ENCODE measurements at regions not wholly inside any gene's neighbourhood (a gene's known extent, or its start where the extent isn't known, plus 50 kb on each side); places are given as distances from the start of the nearest gene placed in this dataset.

DNA sequence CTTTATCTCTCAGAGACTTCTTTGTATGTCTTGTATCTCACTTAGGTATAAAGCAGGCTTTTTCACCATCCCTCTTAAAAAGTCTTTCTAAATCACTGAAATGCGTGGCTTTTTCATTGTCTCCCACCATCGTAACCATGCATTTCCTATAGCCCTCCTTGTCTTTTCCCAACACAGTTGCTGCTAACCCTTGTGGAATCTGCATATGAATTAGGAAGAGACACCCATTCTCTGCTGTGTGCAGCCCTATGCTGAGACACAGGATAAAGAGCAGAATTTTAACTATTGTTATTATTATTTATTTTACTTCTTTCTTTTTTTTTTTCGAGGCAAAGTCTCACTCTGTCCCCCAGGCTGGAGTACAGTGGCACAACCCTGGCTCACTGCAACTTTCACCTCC lies 804.3 kb upstream of the COBL start:
- TF ChIP-seq POLR2AphosphoS5 (IDR thresholded peaks at IDR 0.05) (no peak), POLR2A (IDR thresholded peaks at IDR 0.05) (no peak)
- TF ChIP-seq, protein P1, sequence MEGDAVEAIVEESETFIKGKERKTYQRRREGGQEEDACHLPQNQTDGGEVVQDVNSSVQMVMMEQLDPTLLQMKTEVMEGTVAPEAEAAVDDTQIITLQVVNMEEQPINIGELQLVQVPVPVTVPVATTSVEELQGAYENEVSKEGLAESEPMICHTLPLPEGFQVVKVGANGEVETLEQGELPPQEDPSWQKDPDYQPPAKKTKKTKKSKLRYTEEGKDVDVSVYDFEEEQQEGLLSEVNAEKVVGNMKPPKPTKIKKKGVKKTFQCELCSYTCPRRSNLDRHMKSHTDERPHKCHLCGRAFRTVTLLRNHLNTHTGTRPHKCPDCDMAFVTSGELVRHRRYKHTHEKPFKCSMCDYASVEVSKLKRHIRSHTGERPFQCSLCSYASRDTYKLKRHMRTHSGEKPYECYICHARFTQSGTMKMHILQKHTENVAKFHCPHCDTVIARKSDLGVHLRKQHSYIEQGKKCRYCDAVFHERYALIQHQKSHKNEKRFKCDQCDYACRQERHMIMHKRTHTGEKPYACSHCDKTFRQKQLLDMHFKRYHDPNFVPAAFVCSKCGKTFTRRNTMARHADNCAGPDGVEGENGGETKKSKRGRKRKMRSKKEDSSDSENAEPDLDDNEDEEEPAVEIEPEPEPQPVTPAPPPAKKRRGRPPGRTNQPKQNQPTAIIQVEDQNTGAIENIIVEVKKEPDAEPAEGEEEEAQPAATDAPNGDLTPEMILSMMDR (IDR thresholded peaks at IDR 0.05) = no peak

Data from sigmoid colon (tissue), 4 donors.